ENCODE measurements at regions not wholly inside any gene's neighbourhood (a gene's known extent, or its start where the extent isn't known, plus 50 kb on each side); places are given as distances from the start of the nearest gene placed in this dataset.
"Not testable (repeated sequence)": the region's sequence is repeated elsewhere in the genome, so short reads cannot be mapped to it uniquely, and the experiment has no call there.

- Histone ChIP-seq H3K9me3 (ENCODE audit: low read depth, low read length) (no peaks in the 10 kb centered on the region), H3K27me3 (ENCODE audit: insufficient read depth, low read length) (no peaks in the 10 kb centered on the region), H4K20me1 (ENCODE audit: insufficient read depth, low read length) (no peaks in the 10 kb centered on the region), H3K27ac (ENCODE audit: low read depth, low read length) (no peak overlapping the region), H3K4me1 (ENCODE audit: insufficient read depth, low read length) (no peaks in the 10 kb centered on the region), H3K79me2 (ENCODE audit: insufficient read depth, low read length) (no peaks in the 10 kb centered on the region), H2AFZ (ENCODE audit: low read length) (no peak overlapping the region), H3K4me3 (ENCODE audit: insufficient read depth, low read length) (no peak overlapping the region), H3K4me2 (ENCODE audit: insufficient read depth, low read length) (no peak overlapping the region), H3K36me3 (ENCODE audit: insufficient read depth, low read length) (no peaks in the 10 kb centered on the region)
- no peak for TF ChIP-seq CTCF (IDR thresholded peaks at IDR 0.05; ENCODE audit: extremely low read depth, low read depth, low read length)
- DNase-seq (ENCODE audit: insufficient read length, low spot score, missing footprints) = peak; percentile 38
These were observed 233.2 kb downstream of the SPATA31A1 start for GRCh38 chr9:39588500-39589137.

DNA sequence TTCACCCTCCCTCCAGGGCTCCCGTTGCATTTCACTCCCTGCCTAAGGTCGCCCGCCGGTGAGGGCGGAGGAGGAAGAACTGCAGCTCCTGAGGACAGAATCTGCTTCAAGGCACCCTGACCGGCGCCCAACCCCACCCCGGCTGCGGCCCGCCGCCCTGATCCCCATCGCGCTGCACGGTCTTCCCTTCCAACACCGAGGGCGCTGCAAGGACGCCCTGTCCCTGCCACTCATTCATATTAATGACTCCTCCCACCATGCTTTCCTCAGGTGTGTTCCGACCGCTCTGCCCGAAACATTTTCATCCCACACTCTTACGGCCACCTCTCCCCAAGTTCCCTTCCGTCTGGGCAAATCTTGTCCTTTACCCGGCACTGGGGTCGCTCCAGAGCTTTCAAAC is 248.6 kb downstream of the SPATA31A1 start:
- H3K79me2 ChIP-seq (ENCODE audit: insufficient read depth, low read length); H3K36me3 ChIP-seq (ENCODE audit: insufficient read depth, low read length); H3K4me2 ChIP-seq (ENCODE audit: insufficient read depth, low read length); DNase-seq (ENCODE audit: insufficient read length, low spot score, missing footprints); H3K27me3 ChIP-seq (ENCODE audit: insufficient read depth, low read length); H3K4me1 ChIP-seq (ENCODE audit: insufficient read depth, low read length); H2AFZ ChIP-seq (ENCODE audit: low read length); H3K4me3 ChIP-seq (ENCODE audit: insufficient read depth, low read length); H4K20me1 ChIP-seq (ENCODE audit: insufficient read depth, low read length); H3K9me3 ChIP-seq (ENCODE audit: low read depth, low read length); H3K27ac ChIP-seq (ENCODE audit: low read depth, low read length): not testable (repeated sequence)

GRCh38 chr9:39611449-39612231 is 256.2 kb downstream of the SPATA31A1 start:
- H3K9me3 ChIP-seq (ENCODE audit: low read depth, low read length); H3K27me3 ChIP-seq (ENCODE audit: insufficient read depth, low read length); H3K4me2 ChIP-seq (ENCODE audit: insufficient read depth, low read length); H3K4me3 ChIP-seq (ENCODE audit: insufficient read depth, low read length); H3K4me1 ChIP-seq (ENCODE audit: insufficient read depth, low read length); H3K79me2 ChIP-seq (ENCODE audit: insufficient read depth, low read length); H3K36me3 ChIP-seq (ENCODE audit: insufficient read depth, low read length); H3K27ac ChIP-seq (ENCODE audit: low read depth, low read length); H2AFZ ChIP-seq (ENCODE audit: low read length); H4K20me1 ChIP-seq (ENCODE audit: insufficient read depth, low read length); DNase-seq (ENCODE audit: insufficient read length, low spot score, missing footprints): not testable (repeated sequence)

DNA sequence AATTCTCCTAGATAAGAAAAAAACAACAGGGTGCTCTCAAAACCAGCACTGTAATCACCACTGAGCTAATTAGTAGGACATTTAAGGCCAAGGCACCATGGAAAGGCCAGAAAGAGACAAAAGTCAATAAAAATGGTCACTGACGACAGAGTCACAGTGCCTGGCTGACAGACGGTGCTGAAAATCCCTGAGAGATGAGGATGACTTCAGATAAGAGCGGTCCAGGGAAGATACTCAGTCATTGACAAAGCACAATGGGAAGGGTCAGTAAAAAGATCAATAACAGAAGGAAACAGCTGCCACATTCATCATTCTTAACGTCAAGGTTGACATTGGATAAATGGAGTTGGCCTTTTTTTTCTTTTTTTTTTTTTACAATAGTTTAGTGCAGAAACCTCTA is 261.0 kb downstream of the SPATA31A1 start:
- DNase-seq (ENCODE audit: insufficient read length, low spot score, missing footprints); H3K36me3 ChIP-seq (ENCODE audit: insufficient read depth, low read length); H3K9me3 ChIP-seq (ENCODE audit: low read depth, low read length); H3K27ac ChIP-seq (ENCODE audit: low read depth, low read length); H3K79me2 ChIP-seq (ENCODE audit: insufficient read depth, low read length); H3K4me1 ChIP-seq (ENCODE audit: insufficient read depth, low read length); H3K27me3 ChIP-seq (ENCODE audit: insufficient read depth, low read length); H4K20me1 ChIP-seq (ENCODE audit: insufficient read depth, low read length); H2AFZ ChIP-seq (ENCODE audit: low read length); H3K4me3 ChIP-seq (ENCODE audit: insufficient read depth, low read length); H3K4me2 ChIP-seq (ENCODE audit: insufficient read depth, low read length): not testable (repeated sequence)

- not testable (repeated sequence) for H3K9me3 ChIP-seq (ENCODE audit: low read depth, low read length); H3K36me3 ChIP-seq (ENCODE audit: insufficient read depth, low read length); DNase-seq (ENCODE audit: insufficient read length, low spot score, missing footprints)
These were observed 268.6 kb downstream of the SPATA31A1 start for GRCh38 chr9:39624048-39624447.

DNA sequence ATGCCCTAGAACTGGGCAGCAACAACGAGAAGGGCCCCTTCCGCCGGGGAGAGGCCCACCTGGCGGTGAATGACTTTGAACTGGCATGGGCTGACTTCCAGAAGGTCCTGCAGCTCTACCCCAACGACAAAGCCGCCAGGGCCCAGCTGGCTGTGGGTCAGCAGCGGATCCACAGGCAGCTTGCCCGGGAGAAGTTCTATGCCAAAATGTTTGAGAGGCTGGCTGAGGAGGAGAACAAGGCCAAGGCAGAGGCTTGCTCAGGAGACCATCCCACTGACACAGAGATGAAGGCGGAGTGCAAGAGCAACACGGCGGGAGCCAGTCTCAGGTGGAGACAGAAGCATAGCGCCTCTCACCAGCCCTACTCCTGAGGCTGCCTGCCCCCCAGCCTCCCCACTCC is 276.6 kb downstream of the SPATA31A1 start:
- not testable (repeated sequence) for H3K36me3 ChIP-seq (ENCODE audit: insufficient read depth, low read length); H3K27ac ChIP-seq (ENCODE audit: low read depth, low read length); H4K20me1 ChIP-seq (ENCODE audit: insufficient read depth, low read length); H3K4me1 ChIP-seq (ENCODE audit: insufficient read depth, low read length); H3K9me3 ChIP-seq (ENCODE audit: low read depth, low read length); H3K79me2 ChIP-seq (ENCODE audit: insufficient read depth, low read length); H3K27me3 ChIP-seq (ENCODE audit: insufficient read depth, low read length); H2AFZ ChIP-seq (ENCODE audit: low read length); H3K4me2 ChIP-seq (ENCODE audit: insufficient read depth, low read length); H3K4me3 ChIP-seq (ENCODE audit: insufficient read depth, low read length); DNase-seq (ENCODE audit: insufficient read length, low spot score, missing footprints)

More at GRCh38 chr9:39624048-39624447, 268.6 kb downstream of the SPATA31A1 start:
- not testable (repeated sequence) for H4K20me1 ChIP-seq (ENCODE audit: insufficient read depth, low read length); H3K27ac ChIP-seq (ENCODE audit: low read depth, low read length); H2AFZ ChIP-seq (ENCODE audit: low read length); H3K4me3 ChIP-seq (ENCODE audit: insufficient read depth, low read length); H3K4me2 ChIP-seq (ENCODE audit: insufficient read depth, low read length); H3K4me1 ChIP-seq (ENCODE audit: insufficient read depth, low read length); H3K27me3 ChIP-seq (ENCODE audit: insufficient read depth, low read length); H3K79me2 ChIP-seq (ENCODE audit: insufficient read depth, low read length)

DNA sequence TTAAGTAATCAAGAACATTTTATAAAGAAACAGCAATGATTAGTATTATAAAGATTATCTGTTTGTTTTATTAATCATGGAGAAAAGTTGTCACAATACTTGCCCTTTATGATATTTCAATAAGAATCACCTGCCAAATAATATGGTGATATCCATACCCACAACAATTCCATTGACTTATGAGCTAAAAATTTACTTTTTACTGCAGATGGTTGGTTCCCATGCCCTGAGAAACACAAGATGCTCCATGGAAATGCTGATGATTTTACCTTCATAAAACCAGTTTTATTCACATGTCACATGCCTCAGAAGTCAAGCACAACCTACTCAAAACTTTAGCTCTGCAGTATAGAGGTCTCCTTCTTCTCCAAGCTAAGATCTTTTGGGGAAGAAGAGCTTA is 293.6 kb downstream of the SPATA31A1 start:
- not testable (repeated sequence) for H3K9me3 ChIP-seq (ENCODE audit: low read depth, low read length); H3K36me3 ChIP-seq (ENCODE audit: insufficient read depth, low read length); H3K4me3 ChIP-seq (ENCODE audit: insufficient read depth, low read length); H3K4me1 ChIP-seq (ENCODE audit: insufficient read depth, low read length); H3K27ac ChIP-seq (ENCODE audit: low read depth, low read length); H3K27me3 ChIP-seq (ENCODE audit: insufficient read depth, low read length); H3K79me2 ChIP-seq (ENCODE audit: insufficient read depth, low read length); H2AFZ ChIP-seq (ENCODE audit: low read length); H4K20me1 ChIP-seq (ENCODE audit: insufficient read depth, low read length); DNase-seq (ENCODE audit: insufficient read length, low spot score, missing footprints); H3K4me2 ChIP-seq (ENCODE audit: insufficient read depth, low read length)

DNA sequence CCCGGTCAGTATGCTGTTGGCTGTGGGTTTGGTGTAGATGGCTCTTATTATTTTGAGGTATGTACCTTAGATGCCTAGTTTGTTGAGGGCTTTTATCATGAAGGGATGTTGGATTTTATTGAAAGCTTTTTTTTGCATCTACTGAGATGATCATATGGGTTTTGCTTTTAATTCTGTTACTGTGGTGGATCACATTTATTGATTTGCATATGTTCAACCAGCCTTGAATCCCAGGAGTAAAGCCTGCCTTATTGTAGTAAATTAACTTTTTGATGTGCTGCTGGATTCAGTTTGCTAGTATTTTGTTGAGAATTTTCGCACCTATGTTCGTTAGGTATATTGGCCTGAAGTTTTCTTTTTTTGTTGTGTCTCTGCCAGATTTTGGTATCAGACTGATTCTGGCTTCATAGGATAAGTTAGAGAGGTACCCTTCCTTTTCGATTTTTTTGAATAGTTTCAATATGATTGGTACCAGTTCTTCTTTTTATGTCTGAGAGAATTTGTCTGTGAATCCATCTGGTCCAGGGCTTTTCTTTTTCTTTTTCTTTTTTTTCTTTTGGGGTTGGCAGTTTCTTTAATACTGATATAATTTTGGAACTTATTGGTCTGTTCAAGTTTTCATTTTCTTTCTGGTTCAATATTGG is 301.6 kb downstream of the SPATA31A1 start:
- not testable (repeated sequence) for H3K27me3 ChIP-seq (ENCODE audit: insufficient read depth, low read length); H3K36me3 ChIP-seq (ENCODE audit: insufficient read depth, low read length); H3K79me2 ChIP-seq (ENCODE audit: insufficient read depth, low read length); H3K4me3 ChIP-seq (ENCODE audit: insufficient read depth, low read length); H4K20me1 ChIP-seq (ENCODE audit: insufficient read depth, low read length); H3K4me2 ChIP-seq (ENCODE audit: insufficient read depth, low read length); H2AFZ ChIP-seq (ENCODE audit: low read length); H3K27ac ChIP-seq (ENCODE audit: low read depth, low read length); DNase-seq (ENCODE audit: insufficient read length, low spot score, missing footprints); H3K9me3 ChIP-seq (ENCODE audit: low read depth, low read length); H3K4me1 ChIP-seq (ENCODE audit: insufficient read depth, low read length)

Data from osteoblast (primary cell).